HT-29 (cell line): ENCODE measurements at regions not wholly inside any gene's neighbourhood (a gene's known extent, or its start where the extent isn't known, plus 50 kb on each side); places are given as distances from the start of the nearest gene placed in this dataset.
"Not testable (repeated sequence)": the region's sequence is repeated elsewhere in the genome, so short reads cannot be mapped to it uniquely, and the experiment has no call there.

Experiments used
- DNase-seq: peaks from one replicate; pipeline ENCODE4 v3.0.0-alpha.2; 2015; ENCODE audit warnings: low spot score

GRCh38 chr1:29808141-29808995, 572.0 kb downstream of the PTPRU start:
- DNase-seq: no peak

GRCh38 chr1:29807689-29808088, 571.4 kb downstream of the PTPRU start:
- no peak for DNase-seq

GRCh38 chr1:29806646-29807319, 570.5 kb downstream of the PTPRU start:
- no peak for DNase-seq

GRCh38 chr1:29805896-29806160, 569.5 kb downstream of the PTPRU start:
- no peak for DNase-seq

GRCh38 chr1:29805122-29805895, 569.0 kb downstream of the PTPRU start:
- DNase-seq: no peak

GRCh38 chr1:29804181-29804899, 568.0 kb downstream of the PTPRU start:
- DNase-seq: no peak

- DNase-seq: no peak
These were observed 567.2 kb downstream of the PTPRU start for GRCh38 chr1:29803486-29803885.

GRCh38 chr1:29802181-29803068, 566.1 kb downstream of the PTPRU start:
- no peak for DNase-seq

- DNase-seq: no peak
These were observed 565.2 kb downstream of the PTPRU start for GRCh38 chr1:29801561-29801973.

GRCh38 chr1:29801003-29801402, 564.7 kb downstream of the PTPRU start:
- no peak for DNase-seq

- DNase-seq: no peak
These were observed 564.2 kb downstream of the PTPRU start for GRCh38 chr1:29800522-29800956.

GRCh38 chr1:29800120-29800519, 563.8 kb downstream of the PTPRU start:
- DNase-seq: no peak

GRCh38 chr1:29798699-29799566, 562.6 kb downstream of the PTPRU start:
- DNase-seq: no peak

- not testable (repeated sequence) for DNase-seq
These were observed 560.8 kb downstream of the PTPRU start for GRCh38 chr1:29797125-29797524.

- DNase-seq: not testable (repeated sequence)
These were observed 559.6 kb downstream of the PTPRU start for GRCh38 chr1:29795965-29796364.

- DNase-seq: no peak
These were observed 557.5 kb downstream of the PTPRU start for GRCh38 chr1:29793653-29794348.

- DNase-seq: peak; percentile 89
These were observed 556.8 kb downstream of the PTPRU start for GRCh38 chr1:29793101-29793546.

GRCh38 chr1:29789910-29790247, 553.6 kb downstream of the PTPRU start:
- no peak for DNase-seq
